ENCODE measurements at regions not wholly inside any gene's neighbourhood (a gene's known extent, or its start where the extent isn't known, plus 50 kb on each side); places are given as distances from the start of the nearest gene placed in this dataset.

GRCh38 chr5:125452991-125453390 is 706.6 kb upstream of the ZNF608 start:
- TF ChIP-seq POLR2A (IDR thresholded peaks at IDR 0.05) = no peak
- TF ChIP-seq CTCF (IDR thresholded peaks at IDR 0.05) = no peak
